ENCODE measurements at regions not wholly inside any gene's neighbourhood (a gene's known extent, or its start where the extent isn't known, plus 50 kb on each side); places are given as distances from the start of the nearest gene placed in this dataset.

- no peak for DNase-seq (ENCODE audit: low read depth in 2 of 2, low spot score in 1 of 2)
These were observed 56.3 kb upstream of the SLC22A11 start for GRCh38 chr11:64499261-64500004.

- no peak for DNase-seq (ENCODE audit: low read depth in 2 of 2, low spot score in 1 of 2)
These were observed 55.3 kb upstream of the SLC22A11 start for GRCh38 chr11:64500176-64501013.

- no peak for DNase-seq (ENCODE audit: low read depth in 2 of 2, low spot score in 1 of 2)
These were observed 54.0 kb upstream of the SLC22A11 start for GRCh38 chr11:64501500-64502427.

- no peak for DNase-seq (ENCODE audit: low read depth in 2 of 2, low spot score in 1 of 2)
These were observed 53.1 kb upstream of the SLC22A11 start for GRCh38 chr11:64502634-64503033.

DNA sequence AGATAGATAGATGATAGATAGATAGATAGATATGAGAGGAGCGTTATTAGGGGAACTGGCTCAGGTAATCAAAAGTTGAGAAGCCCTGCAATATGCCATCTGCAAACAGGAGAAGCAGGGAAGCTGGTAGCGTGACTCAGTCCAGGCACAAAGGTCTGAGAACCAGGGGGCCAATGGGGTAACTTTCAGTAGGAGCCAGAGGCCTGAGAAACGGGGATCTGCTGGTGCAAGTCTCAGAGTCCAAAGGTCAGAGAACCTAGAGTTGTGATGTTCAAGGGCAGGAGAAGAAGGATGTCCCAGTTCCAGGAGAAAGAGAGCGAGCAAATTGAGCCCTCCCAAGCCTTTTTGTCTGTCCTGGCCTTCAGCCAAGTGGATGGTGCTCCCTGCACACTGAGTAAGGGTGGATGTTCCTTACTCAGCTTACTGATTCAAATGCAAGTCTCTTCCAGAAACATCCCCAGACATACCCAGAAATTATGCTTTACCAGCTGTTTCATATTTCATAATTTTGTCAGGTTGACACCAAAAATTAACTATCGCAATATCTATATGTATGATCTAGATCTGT, 52.5 kb upstream of the SLC22A11 start:
- DNase-seq (ENCODE audit: low read depth in 2 of 2, low spot score in 1 of 2) = no peak

DNA sequence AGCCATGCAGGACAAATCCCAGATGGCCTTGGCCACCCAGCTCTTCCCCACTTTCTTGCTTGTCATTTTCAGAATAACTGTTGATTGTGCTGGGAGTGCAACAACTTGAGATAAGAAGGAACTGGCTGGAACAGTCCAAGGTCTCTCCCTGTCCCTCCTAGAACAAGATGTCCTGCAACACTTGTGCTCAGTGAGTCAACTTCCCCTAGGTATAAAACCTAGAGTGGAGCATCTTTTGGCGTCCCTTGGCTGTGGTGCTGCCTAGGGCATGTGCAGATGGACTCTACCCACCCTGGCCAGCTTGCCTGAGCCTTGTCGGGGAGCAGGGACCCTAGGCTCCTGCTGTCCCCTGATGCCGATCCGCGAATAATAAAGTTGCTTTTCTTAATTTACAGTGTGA, 50.7 kb upstream of the SLC22A11 start:
- DNase-seq (ENCODE audit: low read depth in 2 of 2, low spot score in 1 of 2) = no peak
